Kidney epithelial cell (primary cell): ENCODE measurements at regions not wholly inside any gene's neighbourhood (a gene's known extent, or its start where the extent isn't known, plus 50 kb on each side); places are given as distances from the start of the nearest gene placed in this dataset.

Experiments
- DNase-seq: peaks from one replicate; pipeline ENCODE4 v3.0.0-alpha.2; 2010; ENCODE audit warnings: low read depth
- H3K27me3 ChIP-seq: 2 replicates; pipeline ENCODE4 v1.6.0; 2011; ENCODE audit warnings: low read length; ENCODE audit not compliant: control insufficient read depth, insufficient read depth
- H3K36me3 ChIP-seq: 2 replicates; pipeline ENCODE4 v1.5.1; 2011; ENCODE audit warnings: low read length; ENCODE audit not compliant: control insufficient read depth, insufficient read depth
- H3K4me3 ChIP-seq: 2 replicates; pipeline ENCODE4 v1.5.1; 2011; ENCODE audit warnings: low read depth, mild to moderate bottlenecking, control low read depth, low read length
- CTCF ChIP-seq: IDR thresholded peaks from 2 replicates; pipeline ENCODE4 v1.5.1; 2011; ENCODE audit warnings: mild to moderate bottlenecking, moderate library complexity, low read length, control low read depth, inconsistent platforms; ENCODE audit not compliant: insufficient read depth, poor library complexity, severe bottlenecking

- no peaks in the 10 kb centered on the region for H3K27me3 ChIP-seq
- no peak overlapping the region for H3K4me3 ChIP-seq
- no peak for DNase-seq
- no peaks in the 10 kb centered on the region for H3K36me3 ChIP-seq
- TF ChIP-seq CTCF: no peak
Measured at GRCh38 chr21:31429506-31429905, 85.4 kb upstream of the TIAM1 start.

- no peak overlapping the region for H3K4me3 ChIP-seq
- peak; percentile 25 for DNase-seq
- no peaks in the 10 kb centered on the region for H3K27me3 ChIP-seq
- no peaks in the 10 kb centered on the region for H3K36me3 ChIP-seq
- no peak for TF ChIP-seq CTCF
Measured at GRCh38 chr21:31426235-31426797, 82.3 kb upstream of the TIAM1 start.

- TF ChIP-seq CTCF: no peak
- Histone ChIP-seq H3K36me3 (no peaks in the 10 kb centered on the region), H3K27me3 (no peaks in the 10 kb centered on the region), H3K4me3 (no peak overlapping the region)
- DNase-seq: no peak
Measured at GRCh38 chr21:31425138-31425537, 81.1 kb upstream of the TIAM1 start.

- Histone ChIP-seq H3K27me3 (no peaks in the 10 kb centered on the region), H3K36me3 (no peaks in the 10 kb centered on the region), H3K4me3 (no peak overlapping the region)
- no peak for TF ChIP-seq CTCF
- DNase-seq: no peak
Measured at GRCh38 chr21:31424058-31424457, 80.0 kb upstream of the TIAM1 start.

GRCh38 chr21:31420988-31421387, 76.9 kb upstream of the TIAM1 start:
- no peak for TF ChIP-seq CTCF
- DNase-seq: no peak
- H3K27me3 ChIP-seq: no peaks in the 10 kb centered on the region
- no peaks in the 10 kb centered on the region for H3K36me3 ChIP-seq
- H3K4me3 ChIP-seq: no peak overlapping the region

GRCh38 chr21:31420354-31420753, 76.3 kb upstream of the TIAM1 start:
- no peak for DNase-seq
- TF ChIP-seq CTCF: no peak
- no peak overlapping the region for H3K4me3 ChIP-seq
- H3K27me3 ChIP-seq: no peaks in the 10 kb centered on the region
- no peaks in the 10 kb centered on the region for H3K36me3 ChIP-seq
